H1 (cell line): ENCODE measurements at regions not wholly inside any gene's neighbourhood (a gene's known extent, or its start where the extent isn't known, plus 50 kb on each side); places are given as distances from the start of the nearest gene placed in this dataset.

Experiments
- CTCF ChIA-PET: fragments of 300-600 bp; sonication (Branson Sonifier 250); formaldehyde crosslinking; loops from one replicate; lab custom pipeline; 2021; ENCODE audit not compliant: partially characterized antibody; lab: Charles Lee
- POLR2A ChIA-PET: fragments of 300-600 bp; sonication (Branson Sonifier 250); formaldehyde crosslinking; loops from one replicate; lab custom pipeline; 2021; ENCODE audit warnings: inconsistent platforms; ENCODE audit not compliant: partially characterized antibody; lab: Charles Lee
- DNase-seq, 2 experiments: peaks; one replicate each; pipeline versions ENCODE4 v3.0.0 to v3.0.0-alpha.2; 2010 to 2022; ENCODE audit warnings: low spot score in 2 of 2, low read depth in 1 of 2, mixed read lengths in 1 of 2
- FAIRE-seq: peaks from 2 replicates; lab custom pipeline; 2011; peaks lifted over from hg19 to GRCh38; lab: Jason Lieb, UNC
- H2AFZ ChIP-seq: 2 replicates; pipeline ENCODE4 v1.8.1; 2012; ENCODE audit warnings: low read length, inconsistent platforms
- H2AK5ac ChIP-seq: 2 replicates; pipeline ENCODE4 v1.6.1; 2013; ENCODE audit warnings: low read depth, low read length
- H2BK120ac ChIP-seq: replicated peaks from 2 replicates; pipeline ENCODE3; 2013; ENCODE audit warnings: low read depth, low read length, inconsistent platforms
- H2BK12ac ChIP-seq: 2 replicates; pipeline ENCODE4 v1.6.1; 2013; ENCODE audit warnings: low read depth, low read length
- H2BK15ac ChIP-seq: 2 replicates; pipeline ENCODE4 v1.6.1; 2013; ENCODE audit warnings: low read length
- H2BK20ac ChIP-seq: 2 replicates; pipeline ENCODE4 v1.6.1; 2013; ENCODE audit warnings: low read length
- H2BK5ac ChIP-seq: 2 replicates; pipeline ENCODE4 v1.6.1; 2013; ENCODE audit warnings: low read depth, low read length
- H3K14ac ChIP-seq: 2 replicates; pipeline ENCODE4 v1.6.1; 2013; ENCODE audit warnings: inconsistent platforms; ENCODE audit not compliant: insufficient read length
- H3K18ac ChIP-seq: 2 replicates; pipeline ENCODE4 v1.6.1; 2013; ENCODE audit warnings: low read length; ENCODE audit errors: extremely low read depth
- H3K23ac ChIP-seq: 2 replicates; pipeline ENCODE4 v1.6.1; 2013; ENCODE audit warnings: inconsistent platforms; ENCODE audit not compliant: insufficient read length
- H3K23me2 ChIP-seq: 2 replicates; pipeline ENCODE4 v1.6.1; 2013; ENCODE audit warnings: low read depth, low read length
- H3K27ac ChIP-seq: 2 replicates; pipeline ENCODE4 v1.6.1; 2011; ENCODE audit warnings: low read depth, low read length, inconsistent platforms
- H3K27me3 ChIP-seq, 4 experiments: replicated peaks in 1 of 4; 1 replicate in 1 of 4; 2 replicates in 3 of 4; pipeline versions ENCODE4 v1.6.1 to v1.8.1; 2011 to 2013; ENCODE audit warnings: low read length in 3 of 4, mild to moderate bottlenecking in 3 of 4, inconsistent platforms in 2 of 4, mixed read lengths in 2 of 4, moderate library complexity in 1 of 4; ENCODE audit not compliant: control insufficient read depth in 3 of 4, insufficient read depth in 3 of 4; ENCODE audit errors: extremely low read depth in 1 of 4
- H3K36me3 ChIP-seq, 4 experiments: 2 replicates each; pipeline versions ENCODE4 v1.6.1 to v1.8.1; 2011 to 2013; ENCODE audit warnings: mild to moderate bottlenecking in 4 of 4, low read length in 3 of 4, moderate library complexity in 2 of 4, control low read depth in 1 of 4, inconsistent platforms in 1 of 4; ENCODE audit not compliant: insufficient read depth in 4 of 4, control insufficient read depth in 2 of 4
- H3K4ac ChIP-seq: replicated peaks from 2 replicates; pipeline ENCODE3; 2013; ENCODE audit warnings: low read length, low read depth, mixed read lengths, inconsistent platforms; ENCODE audit not compliant: insufficient read length
- H3K4me1 ChIP-seq, 4 experiments: replicated peaks in 1 of 4; 1 replicate in 1 of 4; 2 replicates in 3 of 4; pipeline versions ENCODE4 v1.6.1 to v1.8.1; 2011 to 2013; ENCODE audit warnings: low read length in 3 of 4, inconsistent platforms in 2 of 4, mixed read lengths in 1 of 4; ENCODE audit not compliant: insufficient read depth in 4 of 4, control insufficient read depth in 3 of 4
- H3K4me2 ChIP-seq, 2 experiments: 2 replicates each; pipeline versions ENCODE4 v1.6.1 to v1.8.1; 2011 to 2013; ENCODE audit warnings: low read depth in 2 of 2, low read length in 2 of 2, control low read depth in 1 of 2, inconsistent platforms in 1 of 2, mild to moderate bottlenecking in 1 of 2; ENCODE audit not compliant: insufficient read depth in 1 of 2
- H3K4me3 ChIP-seq, 4 experiments: fragments of 200-600, 300-600 bp in 1 of 4; sonication (generic), shearing (Covaris generic), sonication (Bioruptor Twin) in 1 of 4; 2 replicates each; pipeline versions ENCODE4 v1.5.1 to v1.8.1; 2011 to 2016; ENCODE audit warnings: low read length in 4 of 4, low read depth in 3 of 4, control low read depth in 2 of 4, inconsistent platforms in 2 of 4, mild to moderate bottlenecking in 2 of 4, mixed read lengths in 1 of 4, moderate library complexity in 1 of 4; ENCODE audit not compliant: insufficient read depth in 2 of 4; ENCODE audit errors: extremely low read depth in 1 of 4
- H3K56ac ChIP-seq: replicated peaks from 2 replicates; pipeline ENCODE3; 2013; ENCODE audit warnings: low read depth, mild to moderate bottlenecking, mixed read lengths, low read length, inconsistent platforms; ENCODE audit not compliant: insufficient read length
- H3K79me1 ChIP-seq: 2 replicates; pipeline ENCODE4 v1.6.1; 2013; ENCODE audit warnings: low read depth, low read length, control low read depth
- H3K79me2 ChIP-seq, 2 experiments: 2 replicates each; pipeline versions ENCODE4 v1.6.1 to v1.8.1; 2012 to 2013; ENCODE audit warnings: low read length in 2 of 2, mild to moderate bottlenecking in 2 of 2, inconsistent platforms in 1 of 2; ENCODE audit not compliant: insufficient read depth in 2 of 2, control insufficient read depth in 1 of 2
- H3K9ac ChIP-seq, 4 experiments: replicated peaks in 1 of 4; 1 replicate in 1 of 4; 2 replicates in 3 of 4; pipeline versions ENCODE4 v1.6.1 to v1.8.1; 2011 to 2013; ENCODE audit warnings: low read depth in 3 of 4, low read length in 3 of 4, control low read depth in 2 of 4, mild to moderate bottlenecking in 2 of 4, moderate library complexity in 2 of 4, inconsistent platforms in 1 of 4; ENCODE audit errors: extremely low read depth in 1 of 4
- H3K9me3 ChIP-seq, 2 experiments: 2 replicates each; pipeline versions ENCODE4 v1.6.1 to v1.8.1; 2012 to 2013; ENCODE audit warnings: mild to moderate bottlenecking in 2 of 2, moderate library complexity in 2 of 2, control low read depth in 1 of 2, inconsistent platforms in 1 of 2, low read depth in 1 of 2, low read length in 1 of 2, mixed read lengths in 1 of 2; ENCODE audit not compliant: insufficient read depth in 2 of 2
- H4K20me1 ChIP-seq, 2 experiments: replicated peaks in 1 of 2; 2 replicates each; pipeline versions ENCODE3 to v1.8.1; 2011 to 2013; ENCODE audit warnings: inconsistent platforms in 2 of 2, low read length in 2 of 2, mild to moderate bottlenecking in 1 of 2; ENCODE audit not compliant: insufficient read depth in 2 of 2, control insufficient read depth in 1 of 2
- H4K5ac ChIP-seq: 2 replicates; pipeline ENCODE4 v1.6.1; 2013; ENCODE audit warnings: low read length, low read depth, mixed read lengths, inconsistent platforms; ENCODE audit not compliant: insufficient read length
- H4K8ac ChIP-seq: 2 replicates; pipeline ENCODE4 v1.8.0; 2013; ENCODE audit warnings: mild to moderate bottlenecking, moderate library complexity, low read length, inconsistent platforms; ENCODE audit not compliant: insufficient read depth; ENCODE audit errors: extremely low read depth
- H4K91ac ChIP-seq: replicated peaks from 2 replicates; pipeline ENCODE3; 2013; ENCODE audit warnings: low read length, mixed read lengths, inconsistent platforms; ENCODE audit not compliant: insufficient read length
- ATF3 ChIP-seq: IDR thresholded peaks from 2 replicates; pipeline ENCODE4 v1.6.1; 2011; ENCODE audit warnings: low read depth, mild to moderate bottlenecking, low read length; ENCODE audit not compliant: insufficient read depth
- CBX8 ChIP-seq: fragments of 300-800, 300-1000 bp; sonication (generic); IDR thresholded peaks from 2 replicates; pipeline ENCODE4 v1.7.1; 2016; ENCODE audit warnings: low read depth, low read length, borderline replicate concordance
- GTF2F1 ChIP-seq: IDR thresholded peaks from 2 replicates; pipeline ENCODE4 v1.6.1; 2012; ENCODE audit warnings: low read depth, low read length, improper control_type of control experiment, borderline replicate concordance
- HDAC2 ChIP-seq, 2 experiments: fragments of 300-600 bp in 1 of 2; sonication (generic) in 1 of 2; IDR thresholded peaks; 2 replicates each; pipeline ENCODE4 v1.6.1; 2011 to 2012; ENCODE audit warnings: low read depth in 2 of 2, low read length in 2 of 2, mild to moderate bottlenecking in 2 of 2, moderate library complexity in 2 of 2, borderline replicate concordance in 1 of 2, inconsistent platforms in 1 of 2
- HDAC6 ChIP-seq: IDR thresholded peaks from one replicate; pipeline ENCODE4 v1.7.1; 2012; ENCODE audit warnings: low read depth, mild to moderate bottlenecking, inconsistent platforms, low read length, moderate library complexity
- JUN ChIP-seq: IDR thresholded peaks from 2 replicates; pipeline ENCODE4 v1.6.1; 2011; ENCODE audit warnings: low read depth, mild to moderate bottlenecking, improper control_type of control experiment, low read length
- KDM1A ChIP-seq: fragments of 200-600, 300-600 bp; sonication (generic); IDR thresholded peaks from 2 replicates; pipeline ENCODE4 v1.7.1; 2016; ENCODE audit warnings: mild to moderate bottlenecking, low read length, borderline replicate concordance
- KDM4A ChIP-seq: IDR thresholded peaks from one replicate; pipeline ENCODE4 v1.7.1; 2012; ENCODE audit warnings: low read depth, mild to moderate bottlenecking, moderate library complexity, low read length, inconsistent platforms; ENCODE audit not compliant: severe bottlenecking
- POLR2AphosphoS5 ChIP-seq: IDR thresholded peaks from 2 replicates; pipeline ENCODE4 v1.6.1; 2011; ENCODE audit warnings: low read depth, low read length
- SIX5 ChIP-seq: IDR thresholded peaks from 2 replicates; pipeline ENCODE4 v1.6.1; 2011; ENCODE audit warnings: mild to moderate bottlenecking, low read depth, low read length
- YY1 ChIP-seq: IDR thresholded peaks from 2 replicates; pipeline ENCODE4 v1.6.1; 2011; ENCODE audit warnings: low read depth, mild to moderate bottlenecking, low read length
- WGBS, 2 experiments: shearing (Covaris generic) in 1 of 2; methylation state at CpG; one replicate each; pipeline versions ENCODE4 v1.1.6 to v1.1.7; 2013 to 2015; ENCODE audit warnings: low lambda C conversion rate in 2 of 2, mixed read lengths in 2 of 2, inconsistent platforms in 1 of 2, low coverage in 1 of 2, missing lambda C conversion rate in 1 of 2; ENCODE audit not compliant: insufficient replicate concordance in 2 of 2, insufficient coverage in 1 of 2, insufficient read length in 1 of 2; ENCODE audit errors: extremely low coverage in 1 of 2, missing lambda C conversion rate in 1 of 2; 5-methylcytosine and 5-hydroxymethylcytosine counted together
- TF ChIP-seq, protein P1 (sequence below): IDR thresholded peaks from 2 replicates; pipeline ENCODE4 v1.6.1; 2011; ENCODE audit warnings: low read length, improper control_type of control experiment

GRCh38 chr18:22005191-22005841 lies 164.1 kb upstream of the GATA6 start:
- no peak overlapping the region for H3K18ac ChIP-seq
- no peaks in the 10 kb centered on the region for H3K23me2 ChIP-seq
- no peak overlapping the region for H4K5ac ChIP-seq
- 94% methylated on average over 4 of the region's 4 CpGs; no CpG with 5 or more reads in 1 of the 2 experiments for WGBS, 2 experiments
- no peak overlapping the region for H2BK15ac ChIP-seq
- H3K79me1 ChIP-seq, result no peaks in the 10 kb centered on the region
- no peak overlapping the region for H2AFZ ChIP-seq
- no peak overlapping the region for H3K9ac ChIP-seq
- H3K4me2 ChIP-seq, result no peak overlapping the region
- H3K14ac ChIP-seq, result no peak overlapping the region
- H3K56ac ChIP-seq, result no peak overlapping the region
- POLR2A ChIA-PET, result interaction anchor here (1.1 kb wide), 1 partner anchor 12 kb away, joined by 3 read pairs; no protein-coding TSS in a partner anchor
- H2BK5ac ChIP-seq, result no peak overlapping the region
- H3K36me3 ChIP-seq, result no peaks in the 10 kb centered on the region
- no peak overlapping the region for H2BK20ac ChIP-seq
- H2BK120ac ChIP-seq, result no peak overlapping the region
- no peak overlapping the region for H3K4ac ChIP-seq
- H4K8ac ChIP-seq, result no peak overlapping the region
- H4K91ac ChIP-seq, result no peak overlapping the region
- no peaks in the 10 kb centered on the region for H4K20me1 ChIP-seq
- FAIRE-seq (no peak), DNase-seq (no peak)
- H3K4me1 ChIP-seq, result no peaks in the 10 kb centered on the region
- H3K79me2 ChIP-seq, result no peaks in the 10 kb centered on the region
- H3K23ac ChIP-seq, result no peak overlapping the region
- H2AK5ac ChIP-seq, result no peak overlapping the region
- H3K27me3 ChIP-seq, result no peaks in the 10 kb centered on the region
- CTCF ChIA-PET, result interaction anchor here (0.6 to 2.9 kb wide), 2 partner anchors 7 to 13 kb away, joined by 3 to 14 read pairs; no protein-coding TSS in a partner anchor
- no peak overlapping the region for H2BK12ac ChIP-seq
- peaks cover 0 to 5% of the 10 kb centered on the region in 2 experiments; a peak in 1 of 4 replicates for H3K9me3 ChIP-seq
- H3K4me3 ChIP-seq, result no peak overlapping the region
- H3K27ac ChIP-seq, result no peak overlapping the region
- TF ChIP-seq CBX8 (no peak), YY1 (no peak), HDAC6 (no peak), HDAC2 (IDR thresholded peaks at IDR 0.05; ENCODE audit: borderline replicate concordance in 1 of 2, low read depth in 2 of 2, low read length in 2 of 2) (no peak), KDM4A (no peak), POLR2AphosphoS5 (no peak), GTF2F1 (no peak), KDM1A (no peak), JUN (no peak), ATF3 (no peak), SIX5 (no peak)
- TF ChIP-seq, protein P1, sequence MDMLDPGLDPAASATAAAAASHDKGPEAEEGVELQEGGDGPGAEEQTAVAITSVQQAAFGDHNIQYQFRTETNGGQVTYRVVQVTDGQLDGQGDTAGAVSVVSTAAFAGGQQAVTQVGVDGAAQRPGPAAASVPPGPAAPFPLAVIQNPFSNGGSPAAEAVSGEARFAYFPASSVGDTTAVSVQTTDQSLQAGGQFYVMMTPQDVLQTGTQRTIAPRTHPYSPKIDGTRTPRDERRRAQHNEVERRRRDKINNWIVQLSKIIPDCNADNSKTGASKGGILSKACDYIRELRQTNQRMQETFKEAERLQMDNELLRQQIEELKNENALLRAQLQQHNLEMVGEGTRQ, result no peak
